HCT116 (cell line): ENCODE measurements at regions not wholly inside any gene's neighbourhood (a gene's known extent, or its start where the extent isn't known, plus 50 kb on each side); places are given as distances from the start of the nearest gene placed in this dataset.

Experiments used
- ATAC-seq: fragments of 200-7000 bp; cut with Tn5 transposase; 2 replicates; pipeline ENCODE4 v1.9.1; 2020; ENCODE audit warnings: mild to moderate bottlenecking, moderate library complexity
- BruUV-seq: library from RNA; stranded (reverse); fragments of 400-500 nt; replicated peaks from 2 replicates; lab custom pipeline; 2021; lab: Mats Ljungman, UMichigan
- CTCF ChIA-PET: fragments of 300-600 bp; sonication (Branson Sonifier 250); formaldehyde crosslinking; loops from one replicate; lab custom pipeline; 2021; ENCODE audit warnings: antibody characterized with exemption; lab: Charles Lee
- POLR2A ChIA-PET: fragments of 300-600, 350-600 bp; sonication (Branson Sonifier 250); formaldehyde crosslinking; loops from one replicate; lab custom pipeline; 2021; ENCODE audit warnings: antibody characterized with exemption; lab: Charles Lee
- RAD21 ChIA-PET, 2 experiments: fragments of 300-600 bp; sonication (Branson Sonifier 250); formaldehyde crosslinking; loops; one replicate each; lab custom pipeline; 2023; ENCODE audit warnings: low total read pairs in 2 of 2; ENCODE audit not compliant: uncharacterized antibody in 2 of 2, unreplicated experiment in 2 of 2, low non-redundant PET in 1 of 2; lab: Charles Lee
- DNase-seq: peaks from one replicate; pipeline ENCODE4 v3.0.0-alpha.2; 2010; ENCODE audit warnings: low read depth, low spot score
- H2AFZ ChIP-seq: fragments of 200-600 bp; shearing (Covaris generic), sonication (generic); 2 replicates; pipeline ENCODE4 v1.6.1; 2017; ENCODE audit warnings: low read depth, mixed run types, mixed read lengths, antibody characterized with exemption, low read length; ENCODE audit not compliant: poor library complexity, severe bottlenecking
- H3K27ac ChIP-seq: 2 replicates; pipeline ENCODE4 v1.5.1; 2012; ENCODE audit warnings: low read depth, low read length
- H3K27me3 ChIP-seq: fragments of 200-600 bp; sonication (generic); 2 replicates; pipeline ENCODE4 v1.6.1; 2016; ENCODE audit warnings: mixed run types, low read length, mixed read lengths; ENCODE audit not compliant: insufficient read depth
- H3K36me3 ChIP-seq, 2 experiments: fragments of 200-500 bp in 1 of 2; fragments of 200-600 bp in 1 of 2; sonication (Bioruptor generic) in 1 of 2; sonication (generic) in 1 of 2; 2 replicates each; pipeline versions ENCODE4 v1.5.1 to v1.6.1; 2014 to 2016; ENCODE audit warnings: low read length in 2 of 2, inconsistent platforms in 1 of 2, mixed read lengths in 1 of 2, mixed run types in 1 of 2; ENCODE audit not compliant: insufficient read depth in 2 of 2, control insufficient read depth in 1 of 2
- H3K4me1 ChIP-seq, 2 experiments: fragments of 200-600 bp in 1 of 2; sonication (generic) in 1 of 2; 2 replicates each; pipeline versions ENCODE4 v1.5.1 to v1.6.1; 2012 to 2017; ENCODE audit warnings: low read length in 2 of 2, inconsistent platforms in 1 of 2, mild to moderate bottlenecking in 1 of 2, mixed read lengths in 1 of 2, mixed run types in 1 of 2, moderate library complexity in 1 of 2; ENCODE audit not compliant: insufficient read depth in 2 of 2, control insufficient read depth in 1 of 2
- H3K4me2 ChIP-seq: fragments of 200-600 bp; sonication (generic); 2 replicates; pipeline ENCODE4 v1.6.1; 2017; ENCODE audit warnings: mixed run types, low read length, mixed read lengths
- H3K4me3 ChIP-seq, 2 experiments: fragments of 200-600 bp in 1 of 2; sonication (generic) in 1 of 2; replicated peaks in 1 of 2; 2 replicates each; pipeline ENCODE4 v1.5.1; 2011 to 2016; ENCODE audit warnings: low read length in 2 of 2, control low read depth in 1 of 2, low read depth in 1 of 2, mild to moderate bottlenecking in 1 of 2, mixed read lengths in 1 of 2, mixed run types in 1 of 2
- H3K79me2 ChIP-seq: fragments of 200-600 bp; sonication (generic); 2 replicates; pipeline ENCODE4 v1.6.1; 2017; ENCODE audit warnings: mild to moderate bottlenecking, mixed run types, low read length, moderate library complexity, mixed read lengths; ENCODE audit not compliant: insufficient read depth
- H3K9ac ChIP-seq: fragments of 200-600 bp; sonication (generic); 2 replicates; pipeline ENCODE4 v1.6.1; 2016; ENCODE audit warnings: low read length, mixed read lengths
- H3K9me2 ChIP-seq: fragments of 200-600 bp; sonication (generic), shearing (Covaris generic); 2 replicates; pipeline ENCODE4 v1.6.1; 2017; ENCODE audit warnings: mixed run types, mild to moderate bottlenecking, moderate library complexity; ENCODE audit not compliant: insufficient read depth
- H3K9me3 ChIP-seq, 2 experiments: fragments of 200-500 bp in 1 of 2; fragments of 200-600 bp in 1 of 2; sonication (Bioruptor generic) in 1 of 2; sonication (generic) in 1 of 2; 2 replicates each; pipeline ENCODE4 v1.6.1; 2014 to 2017; ENCODE audit warnings: low read length in 2 of 2, mixed read lengths in 2 of 2, inconsistent platforms in 1 of 2, low read depth in 1 of 2, mild to moderate bottlenecking in 1 of 2, mixed run types in 1 of 2, moderate library complexity in 1 of 2; ENCODE audit not compliant: control insufficient read depth in 1 of 2, insufficient read depth in 1 of 2
- H4K20me1 ChIP-seq: fragments of 200-600 bp; sonication (generic), shearing (Covaris generic); 2 replicates; pipeline ENCODE4 v1.6.1; 2017; ENCODE audit warnings: mixed run types, mild to moderate bottlenecking, moderate library complexity; ENCODE audit not compliant: insufficient read depth
- JUND ChIP-seq: IDR thresholded peaks from 2 replicates; pipeline ENCODE4 v1.6.1; 2012
- SP1 ChIP-seq: IDR thresholded peaks from 2 replicates; pipeline ENCODE4 v1.6.1; 2012; ENCODE audit warnings: low read depth
- ZNF274 ChIP-seq: fragments of 200-500 bp; sonication (Bioruptor generic); IDR thresholded peaks from 2 replicates; pipeline ENCODE4 v1.6.1; 2014; ENCODE audit warnings: mild to moderate bottlenecking, low read depth, low read length, inconsistent platforms
- intact Hi-C: fragments of 100-400 bp; cut with micrococcal nuclease; formaldehyde crosslinking; loops from 2 replicates; pipeline ENCODE4 v1.10.0; 2022
- TF ChIP-seq, protein P1 (sequence below): IDR thresholded peaks from 2 replicates; pipeline ENCODE4 v1.6.1; 2012

DNA sequence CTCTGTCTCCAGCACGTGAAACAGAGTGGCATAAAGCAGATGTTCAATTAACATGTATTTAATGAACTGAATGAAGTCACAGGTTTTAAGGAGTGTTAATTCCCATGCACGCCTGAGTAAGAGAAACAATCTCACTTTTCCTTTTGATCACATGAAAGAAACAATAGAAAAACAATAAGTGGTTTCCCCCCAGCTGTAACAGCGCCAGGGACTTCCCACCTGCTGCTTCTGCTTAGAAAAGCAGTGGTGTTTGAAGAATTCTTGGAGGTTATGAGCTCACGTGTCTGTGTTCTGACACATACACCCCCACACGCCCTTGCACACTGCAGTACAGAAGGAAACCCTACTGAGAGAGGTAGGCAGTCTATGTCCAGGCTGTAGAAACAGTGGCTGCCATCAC, 51.3 kb upstream of the FRMD4A start:
- Histone ChIP-seq H3K27ac (no peak overlapping the region), H3K9ac (no peak overlapping the region), H3K4me2 (no peak overlapping the region), H2AFZ (no peak overlapping the region), H3K4me1 (no peaks in the 10 kb centered on the region), H3K9me2 (no peaks in the 10 kb centered on the region), H3K9me3 (no peaks in the 10 kb centered on the region), H3K4me3 (no peak overlapping the region), H3K79me2 (no peaks in the 10 kb centered on the region), H3K36me3 (no peaks in the 10 kb centered on the region), H4K20me1 (no peaks in the 10 kb centered on the region), H3K27me3 (peaks cover 54% of the 10 kb centered on the region)
- CTCF ChIA-PET, result no interaction called here
- BruUV-seq, result no TSS peak
- RAD21 ChIA-PET, result no interaction called here
- intact Hi-C loops, result no loop called here
- POLR2A ChIA-PET, result no interaction called here
- ATAC-seq (no peak), DNase-seq (no peak)
- TF ChIP-seq JUND (no peak), ZNF274 (no peak)
- TF ChIP-seq, protein P1, sequence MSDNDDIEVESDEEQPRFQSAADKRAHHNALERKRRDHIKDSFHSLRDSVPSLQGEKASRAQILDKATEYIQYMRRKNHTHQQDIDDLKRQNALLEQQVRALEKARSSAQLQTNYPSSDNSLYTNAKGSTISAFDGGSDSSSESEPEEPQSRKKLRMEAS, result no peak

DNA sequence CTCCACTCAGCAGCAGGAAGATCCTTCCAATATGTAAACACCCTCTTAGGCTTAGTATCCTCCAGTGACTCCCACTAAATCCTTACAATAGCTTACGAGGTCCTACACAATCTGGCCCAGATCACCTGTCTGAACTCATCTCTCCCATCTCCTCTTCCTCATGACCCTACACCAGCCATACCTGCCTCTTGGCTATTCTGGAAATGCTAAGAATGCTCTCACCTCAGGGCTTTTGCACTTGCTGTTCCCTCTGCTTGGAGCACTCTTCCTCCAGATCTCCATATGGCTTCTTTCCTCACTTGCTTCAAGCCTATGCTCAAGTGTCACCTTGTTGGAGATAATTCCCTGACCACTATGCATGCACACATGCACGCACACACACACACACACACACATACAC, 50.8 kb upstream of the FRMD4A start:
- intact Hi-C loops, result no loop called here
- Histone ChIP-seq H2AFZ (no peak overlapping the region), H3K4me2 (no peak overlapping the region), H3K4me1 (no peaks in the 10 kb centered on the region), H3K9me3 (no peaks in the 10 kb centered on the region), H3K9ac (no peak overlapping the region), H4K20me1 (no peaks in the 10 kb centered on the region), H3K79me2 (no peaks in the 10 kb centered on the region), H3K36me3 (no peaks in the 10 kb centered on the region), H3K9me2 (no peaks in the 10 kb centered on the region), H3K27me3 (peaks cover 51% of the 10 kb centered on the region), H3K4me3 (no peak overlapping the region), H3K27ac (no peak overlapping the region)
- ChIA-PET POLR2A (no interaction called here), CTCF (no interaction called here), RAD21 (no interaction called here)
- DNase-seq (no peak), ATAC-seq (no peak)
- no TSS peak for BruUV-seq
- no peak for TF ChIP-seq SP1
- no peak for TF ChIP-seq ZNF274
